OCI-LY3 (cell line): ENCODE measurements at regions not wholly inside any gene's neighbourhood (a gene's known extent, or its start where the extent isn't known, plus 50 kb on each side); places are given as distances from the start of the nearest gene placed in this dataset.

Experiments used
- H2AFZ ChIP-seq: fragments of 200-600, 300-600 bp; shearing (Covaris generic); 2 replicates; pipeline ENCODE4 v1.6.0; 2014; ENCODE audit warnings: antibody characterized with exemption, low read depth, low read length
- H3K27ac ChIP-seq: fragments of 200-600, 300-600 bp; sonication (generic); 2 replicates; pipeline ENCODE4 v1.5.1; 2014; ENCODE audit warnings: mild to moderate bottlenecking, low read length, moderate library complexity, mixed read lengths
- H3K27me3 ChIP-seq: fragments of 200-600, 300-600 bp; sonication (generic); 2 replicates; pipeline ENCODE4 v1.6.1; 2014; ENCODE audit warnings: low read depth, low read length, mixed read lengths
- H3K36me3 ChIP-seq: fragments of 200-600, 300-600 bp; sonication (generic); replicated peaks from 2 replicates; pipeline ENCODE3; 2014; ENCODE audit warnings: low read depth, low read length, mixed read lengths
- H3K4me1 ChIP-seq: fragments of 300-600, 200-600 bp; sonication (generic); 2 replicates; pipeline ENCODE4 v1.6.1; 2014; ENCODE audit warnings: low read length, mixed read lengths
- H3K4me2 ChIP-seq: fragments of 200-600, 300-600 bp; sonication (generic); 2 replicates; pipeline ENCODE4 v1.6.1; 2014; ENCODE audit warnings: low read length, mixed read lengths
- H3K4me3 ChIP-seq: fragments of 300-600, 200-600 bp; sonication (generic); 2 replicates; pipeline ENCODE4 v1.5.1; 2014; ENCODE audit warnings: antibody characterized with exemption, mild to moderate bottlenecking, low read length, moderate library complexity
- H3K79me2 ChIP-seq: fragments of 300-600, 200-600 bp; shearing (Covaris generic); 2 replicates; pipeline ENCODE4 v1.6.1; 2014; ENCODE audit warnings: mild to moderate bottlenecking, low read length, mixed read lengths
- H3K9ac ChIP-seq: fragments of 300-600, 200-600 bp; shearing (Covaris generic); 2 replicates; pipeline ENCODE4 v1.6.0; 2014; ENCODE audit warnings: mild to moderate bottlenecking, low read length, moderate library complexity
- H3K9me3 ChIP-seq: fragments of 200-600, 300-600 bp; shearing (Covaris generic); 2 replicates; pipeline ENCODE4 v1.6.1; 2014; ENCODE audit warnings: low read length, mixed read lengths; ENCODE audit not compliant: insufficient read depth
- H4K20me1 ChIP-seq: fragments of 200-600, 300-600 bp; sonication (generic); 2 replicates; pipeline ENCODE4 v1.6.1; 2016; ENCODE audit warnings: low read length, mixed read lengths; ENCODE audit not compliant: insufficient read depth
- EZH2phosphoT487 ChIP-seq: fragments of 200-600 bp; shearing (Covaris generic); IDR thresholded peaks from 2 replicates; pipeline ENCODE4 v1.6.1; 2018; ENCODE audit warnings: antibody characterized with exemption, mixed run types, low read depth
- TF ChIP-seq, protein P1 (sequence below): fragments of 200-600, 300-600 bp; sonication (generic); IDR thresholded peaks from 2 replicates; pipeline ENCODE4 v1.5.1; 2014; ENCODE audit warnings: antibody characterized with exemption, low read length, low read depth

GRCh38 chr6:139625998-139626975 lies 251.8 kb upstream of the CITED2 start:
- no peaks in the 10 kb centered on the region for H3K9me3 ChIP-seq
- H3K27ac ChIP-seq, result no peak overlapping the region
- TF ChIP-seq, protein P1, sequence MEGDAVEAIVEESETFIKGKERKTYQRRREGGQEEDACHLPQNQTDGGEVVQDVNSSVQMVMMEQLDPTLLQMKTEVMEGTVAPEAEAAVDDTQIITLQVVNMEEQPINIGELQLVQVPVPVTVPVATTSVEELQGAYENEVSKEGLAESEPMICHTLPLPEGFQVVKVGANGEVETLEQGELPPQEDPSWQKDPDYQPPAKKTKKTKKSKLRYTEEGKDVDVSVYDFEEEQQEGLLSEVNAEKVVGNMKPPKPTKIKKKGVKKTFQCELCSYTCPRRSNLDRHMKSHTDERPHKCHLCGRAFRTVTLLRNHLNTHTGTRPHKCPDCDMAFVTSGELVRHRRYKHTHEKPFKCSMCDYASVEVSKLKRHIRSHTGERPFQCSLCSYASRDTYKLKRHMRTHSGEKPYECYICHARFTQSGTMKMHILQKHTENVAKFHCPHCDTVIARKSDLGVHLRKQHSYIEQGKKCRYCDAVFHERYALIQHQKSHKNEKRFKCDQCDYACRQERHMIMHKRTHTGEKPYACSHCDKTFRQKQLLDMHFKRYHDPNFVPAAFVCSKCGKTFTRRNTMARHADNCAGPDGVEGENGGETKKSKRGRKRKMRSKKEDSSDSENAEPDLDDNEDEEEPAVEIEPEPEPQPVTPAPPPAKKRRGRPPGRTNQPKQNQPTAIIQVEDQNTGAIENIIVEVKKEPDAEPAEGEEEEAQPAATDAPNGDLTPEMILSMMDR, result no peak
- TF ChIP-seq EZH2phosphoT487, result no peak
- no peaks in the 10 kb centered on the region for H4K20me1 ChIP-seq
- H3K4me3 ChIP-seq, result no peak overlapping the region
- H3K9ac ChIP-seq, result no peak overlapping the region
- no peaks in the 10 kb centered on the region for H3K4me1 ChIP-seq
- H3K27me3 ChIP-seq, result no peaks in the 10 kb centered on the region
- no peak overlapping the region for H2AFZ ChIP-seq
- H3K36me3 ChIP-seq, result no peaks in the 10 kb centered on the region
- no peak overlapping the region for H3K4me2 ChIP-seq
- no peaks in the 10 kb centered on the region for H3K79me2 ChIP-seq

GRCh38 chr6:139625081-139625939 lies 250.9 kb upstream of the CITED2 start:
- H3K9ac ChIP-seq, result no peak overlapping the region
- H3K36me3 ChIP-seq, result no peaks in the 10 kb centered on the region
- H3K79me2 ChIP-seq, result no peaks in the 10 kb centered on the region
- no peak overlapping the region for H3K4me3 ChIP-seq
- TF ChIP-seq EZH2phosphoT487, result no peak
- TF ChIP-seq, protein P1, result no peak
- H3K27me3 ChIP-seq, result no peaks in the 10 kb centered on the region
- H3K9me3 ChIP-seq, result no peaks in the 10 kb centered on the region
- H3K4me1 ChIP-seq, result no peaks in the 10 kb centered on the region
- H3K27ac ChIP-seq, result no peak overlapping the region
- no peaks in the 10 kb centered on the region for H4K20me1 ChIP-seq
- H3K4me2 ChIP-seq, result no peak overlapping the region
- H2AFZ ChIP-seq, result no peak overlapping the region

- H3K4me2 ChIP-seq, result no peak overlapping the region
Observed at GRCh38 chr6:139623372-139623771, 248.9 kb upstream of the CITED2 start.

More at GRCh38 chr6:139623372-139623771, 248.9 kb upstream of the CITED2 start:
- Histone ChIP-seq H2AFZ (no peak overlapping the region), H3K4me1 (no peaks in the 10 kb centered on the region), H3K4me3 (no peak overlapping the region), H3K79me2 (no peaks in the 10 kb centered on the region), H3K9ac (no peak overlapping the region), H3K27me3 (no peaks in the 10 kb centered on the region), H4K20me1 (no peaks in the 10 kb centered on the region), H3K27ac (no peak overlapping the region), H3K36me3 (no peaks in the 10 kb centered on the region), H3K9me3 (no peaks in the 10 kb centered on the region)
- TF ChIP-seq EZH2phosphoT487, result no peak
- TF ChIP-seq, protein P1, result no peak
